ENCODE measurements at regions not wholly inside any gene's neighbourhood (a gene's known extent, or its start where the extent isn't known, plus 50 kb on each side); places are given as distances from the start of the nearest gene placed in this dataset.

DNA sequence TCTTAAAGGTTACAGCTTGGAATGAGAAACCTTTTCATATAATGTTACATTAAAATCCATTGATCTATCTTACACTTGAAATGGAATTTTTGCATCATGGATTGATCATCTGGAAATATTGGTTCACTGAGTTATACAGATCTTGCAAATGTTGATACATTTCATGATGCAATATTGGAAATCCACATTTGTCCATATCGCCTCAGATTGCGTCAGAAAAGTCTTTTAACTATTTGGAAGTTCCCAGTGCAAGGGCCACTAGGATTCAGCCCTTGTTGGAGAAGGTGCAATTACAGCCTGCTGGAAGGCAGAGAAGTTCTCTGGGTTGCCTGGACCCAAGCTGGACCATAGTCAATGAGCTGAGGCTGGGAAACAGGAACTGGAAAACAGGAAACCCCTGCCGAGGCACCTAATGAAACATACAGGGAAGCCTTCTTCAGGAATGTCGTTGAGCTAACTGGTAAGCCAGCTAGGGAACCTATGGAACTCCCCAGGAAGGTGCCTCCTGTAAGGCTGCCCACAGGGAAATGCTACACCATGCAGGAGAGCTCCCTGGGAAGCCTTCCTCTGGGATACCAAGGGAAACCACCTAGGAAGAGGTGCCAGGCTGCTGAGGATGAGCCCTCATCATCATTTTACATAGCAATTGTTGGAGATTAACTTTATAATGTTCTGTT, 600.4 kb upstream of the CADM1 start:
- TF ChIP-seq POLR2A (IDR thresholded peaks at IDR 0.05) (no peak), POLR2AphosphoS5 (IDR thresholded peaks at IDR 0.05) (no peak)
